K562 (cell line): ENCODE measurements at regions not wholly inside any gene's neighbourhood (a gene's known extent, or its start where the extent isn't known, plus 50 kb on each side); places are given as distances from the start of the nearest gene placed in this dataset.

Source experiments
- CBFA2T2 ChIP-seq: fragments of 450-650 bp; conservative IDR thresholded peaks from 2 replicates; pipeline ENCODE4 v1.6.1; 2017; ENCODE audit warnings: mild to moderate bottlenecking
- CREB3L1 ChIP-seq: fragments of 450-650 bp; IDR thresholded peaks from 2 replicates; pipeline ENCODE4 v1.6.1; 2014; ENCODE audit warnings: low read depth, mild to moderate bottlenecking, moderate library complexity, borderline replicate concordance
- NFE2 ChIP-seq: IDR thresholded peaks from 2 replicates; pipeline ENCODE4 v1.6.1; 2014; ENCODE audit warnings: antibody characterized with exemption, low read depth
- NFIX ChIP-seq: fragments of 250-450 bp; sonication (Bioruptor Pico); IDR thresholded peaks from 2 replicates; pipeline ENCODE4 v1.4.0; 2020; ENCODE audit warnings: low read depth, mild to moderate bottlenecking, moderate library complexity
- PHTF2 ChIP-seq: fragments of 250-450 bp; sonication (Bioruptor Pico); IDR thresholded peaks from 2 replicates; pipeline ENCODE4 v1.5.0; 2021; ENCODE audit warnings: mild to moderate bottlenecking
- POLR2H ChIP-seq: IDR thresholded peaks from 2 replicates; pipeline ENCODE4 v1.6.1; 2016; ENCODE audit warnings: missing genetic modification characterization, low read depth, mild to moderate bottlenecking, control low read depth, missing compliant biosample characterization, moderate library complexity
- XRCC5 ChIP-seq: fragments of 200-400 bp; formaldehyde crosslinking; IDR thresholded peaks from 2 replicates; pipeline ENCODE4 v1.6.1; 2017; ENCODE audit warnings: low read depth, mild to moderate bottlenecking, low read length
- ZHX1 ChIP-seq: fragments of 150-350 bp; conservative IDR thresholded peaks from 2 replicates; pipeline ENCODE4 v1.6.1; 2014; ENCODE audit warnings: low read length
- ZNF232 ChIP-seq: sonication (generic); formaldehyde crosslinking; IDR thresholded peaks from 2 replicates; pipeline ENCODE4 v1.8.0; 2022; ENCODE audit warnings: mild to moderate bottlenecking, missing genetic modification reagents

GRCh38 chr5:165620394-165620793 lies 2115.0 kb downstream of the MAT2B start (continued):
- TF ChIP-seq CREB3L1 = no peak
- no peak for TF ChIP-seq POLR2H (tag)
- TF ChIP-seq NFE2 = no peak
- TF ChIP-seq NFIX = no peak
- TF ChIP-seq CBFA2T2 = no peak
- no peak for TF ChIP-seq ZHX1
- TF ChIP-seq ZNF232 = no peak
- TF ChIP-seq PHTF2 (CRISPR knock-in tag) = no peak
- no peak for TF ChIP-seq XRCC5
